Thyroid gland (tissue), 4 donors: ENCODE measurements at regions not wholly inside any gene's neighbourhood (a gene's known extent, or its start where the extent isn't known, plus 50 kb on each side); places are given as distances from the start of the nearest gene placed in this dataset.

Experiments used
- DNase-seq, 2 donors: peaks; one replicate each; pipeline ENCODE4 v3.0.0-alpha.2; 2019
- H3K27ac ChIP-seq, 3 donors: fragments of 200-600 bp; sonication (generic); 1 replicate in 2 of 3; 2 replicates in 1 of 3; pipeline ENCODE4 v1.5.1; 2016 to 2019; ENCODE audit warnings: mild to moderate bottlenecking in 1 of 3, moderate library complexity in 1 of 3
- H3K27me3 ChIP-seq: fragments of 200-600 bp; sonication (generic); one replicate; pipeline ENCODE4 v1.5.1; 2019
- H3K36me3 ChIP-seq, 2 donors: fragments of 200-600 bp; sonication (generic); one replicate each; pipeline ENCODE4 v1.5.1; 2016 to 2019
- H3K4me1 ChIP-seq, 2 donors: fragments of 200-600 bp; sonication (generic); one replicate each; pipeline ENCODE4 v1.5.1; 2017 to 2019
- H3K4me3 ChIP-seq, 3 donors: fragments of 200-600 bp; sonication (generic); replicated peaks in 1 of 3; 1 replicate in 2 of 3; 2 replicates in 1 of 3; pipeline ENCODE4 v1.5.1; 2016; ENCODE audit warnings: mild to moderate bottlenecking in 1 of 3
- H3K9me3 ChIP-seq: fragments of 200-600 bp; sonication (generic); one replicate; pipeline ENCODE4 v1.5.1; 2017
- POLR2A ChIP-seq, 2 donors: fragments of 450-650 bp; IDR thresholded peaks; one replicate each; pipeline ENCODE4 v1.6.1; 2017; ENCODE audit warnings: antibody characterized with exemption in 2 of 2, mild to moderate bottlenecking in 2 of 2, moderate library complexity in 1 of 2
- WGBS, 2 donors: methylation state at CpG; one replicate each; pipeline ENCODE4 v1.1.5; 2017; 5-methylcytosine and 5-hydroxymethylcytosine counted together
- intact Hi-C: fragments of 100-400 bp; cut with DNase I; formaldehyde crosslinking; loops from one replicate; pipeline ENCODE4 v1.15.1; 2023
- TF ChIP-seq, protein P1 (sequence below), 6 experiments: fragments of 200-600 bp in 3 of 6; fragments of 450-650 bp in 3 of 6; sonication (generic) in 3 of 6; IDR thresholded peaks; one replicate each; pipeline ENCODE4 v1.5.1; 2016 to 2019; ENCODE audit warnings: antibody characterized with exemption in 6 of 6, mild to moderate bottlenecking in 2 of 6, inconsistent platforms in 1 of 6, moderate library complexity in 1 of 6

- intact Hi-C loops, result no loop called here
Observed at GRCh38 chr1:18568489-18568888, 62.2 kb upstream of the PAX7 start.

GRCh38 chr1:18569251-18569650, 61.4 kb upstream of the PAX7 start:
- Histone ChIP-seq H3K27me3 (no peaks in the 10 kb centered on the region), H3K9me3 (no peaks in the 10 kb centered on the region), H3K27ac (no peak overlapping the region), H3K4me3 (no peak overlapping the region), H3K36me3 (no peaks in the 10 kb centered on the region), H3K4me1 (no peaks in the 10 kb centered on the region)
- no peak for DNase-seq
- intact Hi-C loops, result no loop called here
- whole genome bisulfite sequencing, 2 donors, result 56 to 64% methylated on average over 6 to 8 of the region's 8 CpGs
- TF ChIP-seq, protein P1, sequence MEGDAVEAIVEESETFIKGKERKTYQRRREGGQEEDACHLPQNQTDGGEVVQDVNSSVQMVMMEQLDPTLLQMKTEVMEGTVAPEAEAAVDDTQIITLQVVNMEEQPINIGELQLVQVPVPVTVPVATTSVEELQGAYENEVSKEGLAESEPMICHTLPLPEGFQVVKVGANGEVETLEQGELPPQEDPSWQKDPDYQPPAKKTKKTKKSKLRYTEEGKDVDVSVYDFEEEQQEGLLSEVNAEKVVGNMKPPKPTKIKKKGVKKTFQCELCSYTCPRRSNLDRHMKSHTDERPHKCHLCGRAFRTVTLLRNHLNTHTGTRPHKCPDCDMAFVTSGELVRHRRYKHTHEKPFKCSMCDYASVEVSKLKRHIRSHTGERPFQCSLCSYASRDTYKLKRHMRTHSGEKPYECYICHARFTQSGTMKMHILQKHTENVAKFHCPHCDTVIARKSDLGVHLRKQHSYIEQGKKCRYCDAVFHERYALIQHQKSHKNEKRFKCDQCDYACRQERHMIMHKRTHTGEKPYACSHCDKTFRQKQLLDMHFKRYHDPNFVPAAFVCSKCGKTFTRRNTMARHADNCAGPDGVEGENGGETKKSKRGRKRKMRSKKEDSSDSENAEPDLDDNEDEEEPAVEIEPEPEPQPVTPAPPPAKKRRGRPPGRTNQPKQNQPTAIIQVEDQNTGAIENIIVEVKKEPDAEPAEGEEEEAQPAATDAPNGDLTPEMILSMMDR (IDR thresholded peaks at IDR 0.05), result no peak
- TF ChIP-seq POLR2A (IDR thresholded peaks at IDR 0.05), result no peak

More at GRCh38 chr1:18568489-18568888, 62.2 kb upstream of the PAX7 start:
- 92 to 93% methylated on average over 2 of the region's 2 CpGs for WGBS, 2 donors
- H3K4me1 ChIP-seq, result no peaks in the 10 kb centered on the region
- H3K4me3 ChIP-seq, result no peak overlapping the region
- H3K27ac ChIP-seq, result no peak overlapping the region
- no peak for DNase-seq
- no peaks in the 10 kb centered on the region for H3K9me3 ChIP-seq
- no peaks in the 10 kb centered on the region for H3K36me3 ChIP-seq
- H3K27me3 ChIP-seq, result no peaks in the 10 kb centered on the region
- no peak for TF ChIP-seq POLR2A (IDR thresholded peaks at IDR 0.05)
- TF ChIP-seq, protein P1 (IDR thresholded peaks at IDR 0.05), result no peak

DNA sequence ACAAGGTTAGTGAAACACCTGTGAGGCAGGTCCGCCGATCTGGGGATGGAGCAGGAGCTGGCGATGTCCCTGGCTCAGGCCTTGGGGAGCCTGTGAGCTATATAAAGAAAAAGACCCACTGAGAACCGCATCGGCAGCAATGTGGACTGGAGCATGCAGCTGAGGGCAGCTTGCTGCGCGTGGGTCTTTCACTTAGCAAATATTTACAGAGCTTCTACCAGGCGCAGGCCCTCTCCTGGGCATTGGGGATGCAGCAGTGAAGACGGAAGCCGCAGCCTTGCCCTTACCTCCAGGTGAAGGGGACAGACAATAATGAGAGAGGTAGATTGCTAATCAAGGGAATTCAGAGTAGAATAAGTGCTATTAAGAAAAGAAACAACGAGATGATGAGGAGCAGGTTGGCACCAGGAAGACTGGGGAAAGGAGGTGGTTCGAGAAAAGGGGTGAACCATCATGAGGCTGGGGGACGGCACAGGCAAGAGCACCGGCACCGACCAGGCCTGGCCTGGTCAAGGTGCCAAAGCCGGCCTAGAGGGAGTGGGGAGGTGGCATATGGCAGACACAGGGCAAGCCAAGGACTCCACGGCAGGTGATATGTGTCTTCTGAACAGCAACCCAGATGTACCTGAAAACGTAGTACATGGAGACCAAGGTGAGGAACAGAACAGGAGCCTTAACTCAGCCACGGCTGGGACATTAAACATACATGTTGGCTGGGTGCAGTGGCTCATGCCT, 60.7 kb upstream of the PAX7 start:
- Histone ChIP-seq H3K9me3 (no peaks in the 10 kb centered on the region), H3K27me3 (no peaks in the 10 kb centered on the region), H3K27ac (no peak overlapping the region), H3K36me3 (no peaks in the 10 kb centered on the region), H3K4me3 (no peak overlapping the region), H3K4me1 (no peaks in the 10 kb centered on the region)
- no peak for TF ChIP-seq POLR2A (IDR thresholded peaks at IDR 0.05)
- TF ChIP-seq, protein P1 (IDR thresholded peaks at IDR 0.05), result no peak
- WGBS, 2 donors, result 72 to 79% methylated on average over 19 of the region's 19 CpGs
- intact Hi-C loops, result no loop called here
- no peak for DNase-seq

DNA sequence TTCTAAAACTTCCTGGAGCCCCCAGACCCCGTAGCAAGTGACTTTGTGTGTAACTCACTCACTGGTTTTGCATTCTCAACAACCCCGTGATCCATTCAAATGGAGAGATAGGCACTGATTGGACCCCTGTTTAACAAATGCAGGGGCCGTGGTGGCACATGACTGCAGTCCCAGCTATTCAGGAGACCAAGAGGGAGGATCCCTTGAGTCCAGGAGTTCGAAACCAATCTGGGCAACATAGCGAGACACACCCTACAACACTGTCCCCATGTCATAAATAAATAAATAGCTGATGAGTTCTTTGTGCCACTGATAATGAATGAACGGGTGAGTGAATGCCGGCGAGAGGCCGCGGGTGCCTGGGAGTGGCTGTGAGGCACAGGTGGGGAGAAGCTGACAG, 59.4 kb upstream of the PAX7 start:
- no peak for TF ChIP-seq POLR2A (IDR thresholded peaks at IDR 0.05)
- TF ChIP-seq, protein P1 (IDR thresholded peaks at IDR 0.05), result no peak
- no peak overlapping the region for H3K27ac ChIP-seq
- H3K9me3 ChIP-seq, result no peaks in the 10 kb centered on the region
- DNase-seq, result no peak
- H3K4me1 ChIP-seq, result no peaks in the 10 kb centered on the region
- no peak overlapping the region for H3K4me3 ChIP-seq
- intact Hi-C loops, result no loop called here
- no peaks in the 10 kb centered on the region for H3K27me3 ChIP-seq
- no peaks in the 10 kb centered on the region for H3K36me3 ChIP-seq
- WGBS, 2 donors, result 75 to 79% methylated on average over 10 of the region's 10 CpGs

DNA sequence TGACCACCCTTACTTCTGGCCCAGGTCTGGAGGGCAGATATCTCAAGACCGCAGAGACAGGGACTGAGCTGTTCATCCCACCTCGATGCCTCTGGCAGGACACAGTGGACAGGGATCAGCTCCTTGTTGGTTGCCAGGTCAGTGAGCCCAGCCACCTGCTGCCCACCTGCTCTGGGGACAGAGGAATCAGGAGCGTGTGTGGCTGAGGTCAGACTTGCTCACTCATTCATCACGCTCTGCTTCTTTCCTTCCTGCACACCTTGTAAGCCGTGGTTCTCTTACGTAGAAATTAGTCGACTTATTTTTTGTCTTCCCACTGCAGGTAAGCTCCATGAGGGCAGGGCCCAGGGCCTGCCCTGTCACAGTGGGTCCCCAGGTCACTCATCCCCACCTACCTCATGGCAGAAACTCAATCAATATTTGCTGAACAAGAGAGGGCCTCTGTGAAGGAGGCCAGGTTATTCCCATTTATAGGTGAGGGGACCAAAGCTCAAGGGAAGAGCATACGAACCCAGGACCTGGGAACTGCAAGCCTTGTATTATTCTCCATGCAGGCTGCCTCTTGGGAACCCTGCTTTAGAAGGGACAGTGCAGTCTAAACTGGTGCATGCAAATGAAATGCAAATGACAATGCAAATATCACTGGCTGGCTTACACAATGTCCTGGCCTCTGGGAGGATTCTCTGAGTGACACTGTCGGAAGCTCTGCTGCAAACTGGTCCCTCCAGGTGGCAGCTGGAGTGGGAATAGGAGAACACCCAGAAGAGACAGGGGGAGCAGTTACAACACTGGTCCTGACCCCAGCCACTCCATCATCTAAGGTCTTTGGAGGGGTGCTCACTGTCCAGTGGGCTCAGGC, 58.4 kb upstream of the PAX7 start:
- intact Hi-C loops, result no loop called here

More for the DNA sequence above, 58.4 kb upstream of the PAX7 start:
- Histone ChIP-seq H3K9me3 (no peaks in the 10 kb centered on the region), H3K27me3 (no peaks in the 10 kb centered on the region), H3K27ac (no peak overlapping the region), H3K4me1 (no peaks in the 10 kb centered on the region), H3K36me3 (no peaks in the 10 kb centered on the region), H3K4me3 (no peak overlapping the region)
- no peak for DNase-seq
- no peak for TF ChIP-seq POLR2A (IDR thresholded peaks at IDR 0.05)
- TF ChIP-seq, protein P1 (IDR thresholded peaks at IDR 0.05), result no peak
- WGBS, 2 donors, result 84 to 90% methylated on average over 9 of the region's 9 CpGs
